DMS 273 treated with DMSO at 0.1 percent for 48 hours (cell line): ENCODE measurements at regions not wholly inside any gene's neighbourhood (a gene's known extent, or its start where the extent isn't known, plus 50 kb on each side); places are given as distances from the start of the nearest gene placed in this dataset.

Source experiments
- DNase-seq: peaks from one replicate; lab custom pipeline; 2025; lab: John Stamatoyannopoulos, UW

- DNase-seq, result no peak
These were observed 372.7 kb downstream of the ICE1 start for GRCh38 chr5:5795074-5795771.

- DNase-seq, result no peak
These were observed 371.7 kb downstream of the ICE1 start for GRCh38 chr5:5794118-5794560.

GRCh38 chr5:5793242-5794117 lies 371.0 kb downstream of the ICE1 start:
- DNase-seq, result no peak

GRCh38 chr5:5792106-5792505 lies 369.6 kb downstream of the ICE1 start:
- DNase-seq, result no peak

- no peak for DNase-seq
These were observed 366.3 kb downstream of the ICE1 start for GRCh38 chr5:5788793-5789192.

- DNase-seq, result no peak
These were observed 364.9 kb downstream of the ICE1 start for GRCh38 chr5:5787373-5787772.

- DNase-seq, result no peak
These were observed 361.6 kb downstream of the ICE1 start for GRCh38 chr5:5784101-5784500.

- no peak for DNase-seq
These were observed 360.5 kb downstream of the ICE1 start for GRCh38 chr5:5783021-5783420.

GRCh38 chr5:5782402-5782801 lies 359.9 kb downstream of the ICE1 start:
- no peak for DNase-seq

GRCh38 chr5:5781335-5781734 lies 358.9 kb downstream of the ICE1 start:
- DNase-seq, result no peak

GRCh38 chr5:5780253-5780652 lies 357.8 kb downstream of the ICE1 start:
- no peak for DNase-seq

GRCh38 chr5:5777013-5777412 lies 354.5 kb downstream of the ICE1 start:
- DNase-seq, result no peak

GRCh38 chr5:5772202-5772601 lies 349.7 kb downstream of the ICE1 start:
- DNase-seq, result no peak

GRCh38 chr5:5770825-5771224 lies 348.3 kb downstream of the ICE1 start:
- DNase-seq, result no peak

GRCh38 chr5:5767286-5767928 lies 344.9 kb downstream of the ICE1 start:
- no peak for DNase-seq

GRCh38 chr5:5765066-5765850 lies 342.8 kb downstream of the ICE1 start:
- no peak for DNase-seq

GRCh38 chr5:5764246-5764645 lies 341.8 kb downstream of the ICE1 start:
- DNase-seq, result no peak

GRCh38 chr5:5756762-5757161 lies 334.3 kb downstream of the ICE1 start:
- DNase-seq, result no peak

GRCh38 chr5:5755888-5756287 lies 333.4 kb downstream of the ICE1 start:
- DNase-seq, result no peak

GRCh38 chr5:5752844-5753243 lies 330.4 kb downstream of the ICE1 start:
- no peak for DNase-seq

GRCh38 chr5:5751987-5752386 lies 329.5 kb downstream of the ICE1 start:
- no peak for DNase-seq

GRCh38 chr5:5751498-5751897 lies 329.0 kb downstream of the ICE1 start:
- no peak for DNase-seq
